ENCODE measurements at regions not wholly inside any gene's neighbourhood (a gene's known extent, or its start where the extent isn't known, plus 50 kb on each side); places are given as distances from the start of the nearest gene placed in this dataset.

DNA sequence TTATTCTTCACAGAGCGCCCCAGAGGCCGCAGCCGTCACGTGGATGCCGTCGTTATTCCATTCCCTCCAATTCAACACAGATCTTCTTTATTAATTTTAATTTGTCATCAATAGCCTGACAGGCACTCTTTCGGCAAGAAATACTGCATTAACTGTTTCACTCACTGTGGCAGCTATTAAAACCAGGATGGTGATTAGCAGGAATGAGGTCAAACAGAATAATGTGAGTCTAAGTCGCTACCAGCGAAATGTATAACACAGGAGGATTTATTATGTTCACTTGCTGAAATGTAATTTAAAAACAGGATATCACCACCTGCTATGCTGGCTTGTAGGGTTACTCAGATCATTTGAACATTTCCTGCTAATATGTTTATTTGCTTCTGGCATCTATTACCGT lies 74.2 kb upstream of the MGMT start:
- no peak for DNase-seq

DNA sequence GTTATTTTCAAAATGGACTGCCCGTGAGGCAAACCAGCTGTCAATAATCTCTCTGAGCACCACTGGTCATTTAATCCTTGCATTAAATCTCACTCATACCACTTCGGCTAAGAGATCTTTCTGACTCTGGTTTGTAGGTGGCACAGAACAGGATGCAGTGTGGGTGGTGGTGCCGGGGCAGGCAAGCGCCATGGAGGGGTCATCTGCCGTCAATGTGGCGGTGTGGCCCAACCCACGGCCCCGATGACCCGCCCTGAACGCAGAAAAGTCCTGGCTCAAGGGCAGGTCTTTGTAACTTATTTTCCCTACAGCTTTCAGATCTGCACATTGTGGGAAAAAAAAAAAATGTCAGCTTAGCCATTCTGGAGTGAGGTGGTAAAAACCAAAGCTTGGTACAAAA lies 73.2 kb upstream of the MGMT start:
- DNase-seq: no peak

DNA sequence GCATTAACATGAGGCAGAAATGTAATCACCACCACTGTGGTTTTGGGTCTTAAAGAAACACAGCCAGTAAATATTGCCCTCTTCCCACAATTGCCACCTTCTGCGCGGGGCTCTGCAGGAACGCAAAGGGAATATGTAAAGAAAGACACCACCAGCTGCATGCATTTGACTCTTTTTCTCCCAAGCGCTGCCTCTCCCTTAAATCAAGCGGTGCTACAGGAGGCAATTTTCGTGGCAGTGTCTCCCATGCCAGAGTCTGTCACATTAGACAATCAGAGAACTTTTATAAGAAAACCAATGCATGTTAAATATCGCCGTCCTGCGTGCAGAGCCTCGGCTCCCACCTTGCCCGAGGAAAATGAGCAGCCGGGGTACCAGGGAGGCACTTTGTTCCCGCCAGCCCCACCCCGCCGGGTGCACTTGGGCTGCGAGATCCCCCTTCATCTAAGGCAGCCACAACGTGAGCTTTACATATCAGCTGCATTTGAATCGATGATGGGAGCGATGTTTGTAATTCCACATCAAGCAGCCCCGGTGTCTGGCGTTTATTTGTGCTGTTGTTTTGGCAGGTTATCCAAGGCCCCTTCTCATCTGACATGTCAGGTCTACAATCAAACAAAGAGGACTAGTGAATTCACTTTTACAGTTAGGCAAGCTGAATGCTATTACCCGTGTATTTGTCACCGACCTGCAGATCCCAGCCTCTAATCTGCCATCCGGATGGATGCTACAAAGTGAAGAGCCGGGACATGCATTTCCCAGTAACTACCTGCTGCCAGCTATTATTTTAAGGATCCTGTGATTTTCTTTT lies 72.3 kb upstream of the MGMT start:
- no peak for DNase-seq

DNA sequence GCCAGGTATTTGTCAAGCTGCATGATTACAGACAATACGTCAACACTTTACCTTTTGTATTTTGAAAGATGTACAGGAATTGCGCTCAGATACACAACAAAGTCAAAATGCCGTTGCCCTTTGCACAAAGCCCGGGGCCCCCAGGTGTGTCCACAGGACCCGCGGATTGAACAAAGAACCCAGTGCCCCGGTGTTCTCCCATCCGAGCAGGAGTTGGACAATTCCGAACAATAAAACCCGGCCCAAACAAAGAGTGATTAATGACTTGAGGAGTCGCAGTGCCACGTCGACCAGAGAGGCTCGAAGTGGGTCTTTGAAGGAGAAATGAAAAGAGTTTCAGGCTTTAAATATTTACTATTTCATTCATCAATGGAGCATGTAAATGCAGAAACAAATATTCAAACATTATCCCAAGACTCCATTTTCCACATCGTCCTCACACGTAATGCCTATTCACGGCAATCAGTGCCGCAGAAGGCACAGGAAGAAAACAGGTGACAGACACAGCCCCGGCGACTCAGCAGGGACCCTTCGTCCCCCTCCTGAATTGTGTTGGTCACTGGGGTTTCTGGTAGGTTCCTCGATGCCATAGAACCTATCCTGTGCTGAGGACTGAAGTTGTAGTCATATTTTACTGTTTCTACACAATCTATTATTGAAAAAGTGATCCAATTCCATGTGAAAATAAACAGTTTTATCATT lies 70.9 kb upstream of the MGMT start:
- no peak for DNase-seq

DNA sequence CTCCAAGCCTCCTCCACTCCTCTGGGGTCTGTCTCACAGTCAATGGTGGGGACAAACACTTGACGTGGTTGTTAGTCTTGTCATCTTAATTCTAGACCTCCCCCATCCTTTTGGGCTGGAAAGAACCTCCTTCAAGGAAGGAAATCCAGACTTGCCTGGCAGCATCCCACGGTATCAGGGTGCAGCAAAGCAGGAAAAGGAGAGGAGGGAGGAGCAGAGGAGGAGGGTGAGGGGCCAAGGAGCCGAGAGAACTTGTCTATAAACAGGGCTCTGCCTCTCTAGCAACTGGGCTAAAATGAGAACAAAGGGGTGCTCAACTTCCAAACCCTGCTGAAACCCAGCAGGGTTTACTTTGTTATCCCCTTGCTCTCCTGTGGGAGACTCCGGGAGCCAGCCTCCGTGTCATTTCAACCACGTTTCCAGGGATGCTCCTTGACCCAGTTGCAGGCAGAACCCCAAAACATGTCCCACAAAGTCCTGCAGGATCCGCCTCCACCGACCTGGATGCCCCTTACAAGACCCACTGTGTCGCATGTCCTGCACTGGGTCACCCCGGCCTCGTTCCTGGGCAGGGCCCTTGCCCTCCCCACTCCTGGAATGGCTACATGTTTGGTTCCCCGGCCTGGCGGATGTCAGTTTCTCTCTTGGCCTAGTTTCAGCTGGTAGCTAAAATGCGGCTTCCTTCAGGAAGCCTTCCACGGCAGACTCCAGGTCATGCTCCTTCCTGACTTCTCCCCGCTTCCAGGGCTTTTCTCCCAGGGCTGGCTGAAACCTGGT lies 69.7 kb upstream of the MGMT start:
- DNase-seq: no peak

DNA sequence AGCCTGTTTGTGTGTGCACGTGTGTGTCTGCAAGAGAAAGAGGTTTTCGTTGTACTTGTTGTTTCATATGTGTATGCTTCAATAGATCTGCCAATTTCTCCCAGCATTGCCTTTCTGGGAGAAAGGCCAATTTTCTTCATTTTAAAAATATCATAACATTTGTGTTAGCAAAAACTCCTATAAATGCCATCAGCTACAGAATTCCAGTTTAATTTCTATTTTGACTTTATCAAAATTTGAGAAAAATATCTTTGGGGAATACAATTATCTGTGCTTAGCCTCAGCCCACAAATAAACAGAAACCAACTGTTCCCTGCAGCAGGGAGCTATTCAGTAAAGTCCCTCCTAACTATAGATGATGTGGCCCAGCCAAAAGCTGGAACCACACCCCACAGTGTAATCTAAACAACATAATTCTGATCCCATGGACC lies 68.3 kb upstream of the MGMT start:
- no peak for DNase-seq

DNA sequence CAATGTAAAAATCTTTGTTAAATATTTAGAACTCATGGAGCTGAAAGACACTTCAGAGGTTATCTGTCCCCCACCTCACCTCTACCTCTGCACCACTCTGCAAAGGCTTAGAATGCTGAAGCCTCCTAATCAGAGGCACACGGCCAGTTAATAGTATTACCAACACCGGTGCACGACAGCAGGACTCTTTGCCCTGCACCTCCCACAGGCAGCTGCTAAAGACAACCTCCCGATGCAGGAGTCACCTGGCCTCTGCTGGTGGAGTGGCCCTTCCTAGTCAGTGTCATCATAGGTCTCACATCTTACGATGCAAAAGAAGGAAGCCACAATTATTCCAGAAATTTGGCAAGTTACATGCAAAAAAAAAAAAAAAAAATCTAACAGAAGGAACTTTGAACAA lies 66.6 kb upstream of the MGMT start:
- DNase-seq: no peak

DNA sequence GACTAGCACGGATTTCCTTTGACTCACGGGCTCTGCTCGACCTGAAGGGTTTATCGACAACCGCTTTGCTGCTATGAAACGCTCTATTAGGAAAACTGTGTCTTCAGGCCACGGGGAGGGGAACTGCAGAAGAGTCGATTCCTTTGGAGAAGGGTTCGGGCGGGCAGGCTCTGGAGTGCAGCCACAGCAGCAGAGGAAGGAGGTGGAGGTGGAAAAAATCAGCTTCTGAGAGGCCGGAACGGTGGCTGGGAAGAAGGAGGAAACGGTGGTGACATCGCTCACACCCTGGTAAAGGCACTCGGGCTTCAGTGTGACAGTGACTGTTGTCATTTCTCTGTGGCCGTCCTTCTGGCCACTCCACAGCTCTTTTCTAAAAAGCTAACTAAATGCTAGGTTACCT lies 64.6 kb upstream of the MGMT start:
- no peak for DNase-seq

DNA sequence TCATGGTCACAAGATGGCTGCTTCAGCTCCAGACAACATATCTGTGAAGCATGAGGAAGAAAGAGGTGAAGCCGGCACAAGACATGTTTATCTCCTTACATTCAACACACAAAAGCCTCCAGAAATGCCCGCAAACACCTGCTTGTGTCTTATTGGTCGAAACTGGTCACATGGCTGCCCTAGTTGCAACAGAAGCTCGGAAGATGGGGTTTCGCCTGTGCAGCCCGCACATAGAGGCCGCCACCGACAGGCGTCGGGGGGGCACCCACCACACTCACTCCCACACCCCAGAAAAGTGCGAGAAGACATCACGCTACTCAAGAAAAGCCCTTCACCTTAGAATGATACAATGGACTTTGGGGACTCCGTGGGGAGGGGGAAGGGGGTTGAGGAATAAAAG lies 63.0 kb upstream of the MGMT start:
- DNase-seq: no peak

DNA sequence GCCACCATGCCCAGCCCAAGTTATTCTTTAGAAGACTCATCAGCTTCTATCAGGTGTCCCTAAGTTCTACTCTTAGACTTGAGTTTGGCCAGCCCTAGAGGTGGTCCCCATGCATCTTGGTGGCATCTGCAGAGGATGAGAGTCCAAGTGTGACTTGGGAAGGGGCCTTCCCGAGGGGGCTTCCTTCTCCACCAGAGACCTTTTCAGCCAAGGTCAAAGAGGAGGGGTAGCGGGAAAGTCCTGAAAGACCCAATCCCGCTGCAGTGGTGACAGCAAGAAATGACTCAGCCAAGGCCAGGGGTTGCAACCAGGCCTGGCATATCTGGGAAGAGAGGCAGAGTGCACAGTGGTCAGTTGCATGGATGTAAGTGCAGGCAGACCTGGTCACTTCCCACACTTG lies 61.7 kb upstream of the MGMT start:
- DNase-seq: no peak

DNA sequence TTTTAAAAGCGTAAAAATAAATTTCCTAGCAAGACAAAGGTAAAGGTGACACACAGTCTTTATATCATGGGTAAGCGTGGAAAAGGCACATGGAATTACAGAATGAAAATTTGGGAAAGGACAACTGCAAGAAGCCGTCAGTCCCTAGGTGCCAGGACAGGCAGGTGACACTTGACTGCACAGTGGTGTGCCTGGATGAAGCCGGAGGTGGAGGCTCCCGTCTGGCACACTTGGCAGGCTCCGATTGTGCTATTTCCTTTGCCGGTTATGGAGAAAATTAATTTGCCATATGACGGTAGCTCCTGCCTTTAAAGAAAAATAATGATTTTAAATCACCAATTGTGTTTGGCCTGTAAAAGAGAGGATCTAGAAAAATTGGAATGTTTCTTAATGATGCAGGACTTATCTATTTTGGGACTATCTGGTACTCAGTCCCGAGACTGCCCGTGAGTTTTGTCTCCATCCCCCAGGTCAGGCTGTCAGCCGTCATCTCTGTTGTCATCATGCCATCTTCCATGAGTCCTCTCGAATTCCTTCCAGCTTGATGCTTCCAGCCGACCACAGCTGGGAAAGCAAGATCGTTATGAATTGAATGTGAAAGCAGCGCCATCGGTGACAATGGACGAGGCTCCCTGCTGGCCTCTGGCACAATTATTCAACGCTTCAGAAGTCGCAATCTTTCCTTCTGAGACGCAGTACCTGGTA lies 56.2 kb upstream of the MGMT start:
- DNase-seq: no peak

DNA sequence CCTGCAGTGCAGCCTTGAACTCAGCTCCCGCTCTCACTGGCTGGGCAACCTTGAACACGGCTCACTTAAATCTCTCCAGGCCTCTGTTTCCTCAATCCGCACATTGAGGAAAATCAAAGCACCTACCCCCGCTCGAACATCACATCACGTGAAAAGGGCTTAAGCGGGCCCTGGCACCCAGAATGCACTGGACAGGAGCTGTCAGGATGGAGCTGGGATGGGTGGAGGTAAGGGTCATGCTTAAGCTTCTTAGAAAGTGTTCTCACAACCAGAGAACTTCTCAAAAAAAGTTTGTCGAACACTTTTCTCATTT lies 55.7 kb upstream of the MGMT start:
- DNase-seq: no peak

DNA sequence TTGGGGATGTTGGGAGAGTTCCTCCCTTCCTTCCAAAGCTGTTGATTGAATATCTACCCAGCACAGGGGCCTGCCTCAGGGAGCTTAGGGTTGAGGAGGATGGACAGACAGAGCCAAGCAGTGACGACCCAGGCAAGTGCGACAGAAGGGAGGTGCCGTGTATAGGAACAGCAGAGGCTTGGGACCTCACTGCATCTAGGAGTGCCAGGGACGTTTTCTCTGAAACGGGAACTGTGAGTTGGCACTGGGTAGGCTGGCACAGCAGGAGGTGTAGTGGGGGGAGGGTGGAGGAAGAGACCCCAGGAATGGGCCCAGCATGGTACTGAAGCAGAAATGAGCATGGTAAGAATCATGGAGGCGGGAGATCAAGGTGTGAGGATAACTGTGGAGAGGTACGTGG lies 55.3 kb upstream of the MGMT start:
- DNase-seq: no peak

DNA sequence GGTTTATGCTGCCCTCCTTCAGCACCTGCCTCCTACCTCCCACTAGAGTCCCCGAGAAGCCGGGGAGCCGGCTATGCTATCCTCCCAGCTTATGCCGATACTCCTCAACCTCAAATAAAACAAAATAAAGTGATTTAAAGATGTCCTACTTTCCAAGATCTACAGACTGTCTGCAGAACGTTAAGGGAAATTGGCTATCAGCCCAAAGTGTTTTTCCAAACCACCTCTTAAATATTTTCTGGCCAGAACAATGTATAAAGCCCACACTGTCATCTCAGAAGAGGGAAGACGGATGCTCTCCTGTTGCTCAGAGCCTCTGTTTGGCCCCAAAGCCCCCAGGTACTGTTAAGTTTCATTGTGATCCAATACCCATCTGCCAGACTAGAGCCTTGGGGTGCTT lies 54.0 kb upstream of the MGMT start:
- no peak for DNase-seq

DNA sequence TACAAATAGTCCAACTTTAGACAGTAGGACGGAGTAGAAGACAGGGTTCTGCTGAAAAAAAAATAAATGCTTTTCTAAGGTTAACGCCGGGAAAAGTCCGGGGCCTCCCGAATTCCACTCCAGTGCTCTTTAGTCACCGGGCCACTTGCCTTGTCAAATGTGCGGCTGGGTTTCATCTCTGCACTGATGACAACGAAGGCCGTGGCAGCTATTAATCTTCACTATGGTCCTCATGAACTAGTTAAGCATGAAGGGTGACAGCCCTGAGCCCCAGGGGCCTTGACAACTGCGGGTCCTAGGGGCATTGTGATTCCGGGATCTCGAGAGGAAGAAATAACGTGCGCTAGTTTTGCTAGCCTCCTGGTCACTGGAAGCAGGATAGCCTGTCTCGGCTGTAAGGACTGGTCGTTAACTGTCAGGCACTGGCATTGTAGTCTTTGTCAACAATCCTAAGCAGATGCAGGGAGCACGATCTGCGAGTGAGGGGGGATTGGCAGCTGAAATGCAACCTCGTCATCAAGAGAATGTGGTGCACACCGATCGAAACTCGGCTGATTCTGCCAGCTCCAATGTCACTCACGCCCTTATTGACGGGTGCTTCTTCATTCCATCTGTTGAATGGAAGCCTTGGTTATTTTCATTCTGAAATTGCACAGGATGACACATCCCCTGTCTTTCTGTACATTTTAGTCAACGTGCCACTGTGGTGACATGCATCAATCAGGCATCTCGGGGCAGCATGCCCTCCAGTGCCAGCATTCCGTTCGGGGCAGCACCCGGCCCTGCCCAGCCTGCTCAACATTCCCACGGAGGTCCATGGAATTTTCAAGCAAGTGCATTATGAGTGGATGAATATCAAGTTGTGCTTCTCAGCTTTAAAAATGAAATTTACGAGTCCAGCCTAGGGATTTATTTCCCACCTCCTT lies 51.6 kb upstream of the MGMT start:
- no peak for DNase-seq

DNA sequence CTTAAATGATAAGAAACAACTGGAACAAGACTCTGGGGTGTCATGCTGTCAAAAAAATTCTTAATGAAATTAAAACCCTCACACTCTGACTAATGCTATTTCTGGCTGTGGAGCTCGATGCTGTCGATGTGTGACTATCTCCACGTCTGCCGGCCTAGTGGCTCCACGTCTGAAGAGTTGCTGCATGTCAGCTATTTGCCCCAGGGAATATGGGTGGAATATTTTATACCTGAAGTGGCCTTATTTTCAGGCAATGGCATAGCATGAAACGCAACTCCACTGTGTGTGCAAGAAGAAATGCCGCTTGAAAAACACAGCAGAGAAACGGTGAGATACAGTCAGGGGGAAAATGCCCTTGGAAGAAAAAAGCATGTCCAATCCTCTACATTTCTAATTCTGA lies 50.9 kb upstream of the MGMT start:
- DNase-seq: no peak

DNA sequence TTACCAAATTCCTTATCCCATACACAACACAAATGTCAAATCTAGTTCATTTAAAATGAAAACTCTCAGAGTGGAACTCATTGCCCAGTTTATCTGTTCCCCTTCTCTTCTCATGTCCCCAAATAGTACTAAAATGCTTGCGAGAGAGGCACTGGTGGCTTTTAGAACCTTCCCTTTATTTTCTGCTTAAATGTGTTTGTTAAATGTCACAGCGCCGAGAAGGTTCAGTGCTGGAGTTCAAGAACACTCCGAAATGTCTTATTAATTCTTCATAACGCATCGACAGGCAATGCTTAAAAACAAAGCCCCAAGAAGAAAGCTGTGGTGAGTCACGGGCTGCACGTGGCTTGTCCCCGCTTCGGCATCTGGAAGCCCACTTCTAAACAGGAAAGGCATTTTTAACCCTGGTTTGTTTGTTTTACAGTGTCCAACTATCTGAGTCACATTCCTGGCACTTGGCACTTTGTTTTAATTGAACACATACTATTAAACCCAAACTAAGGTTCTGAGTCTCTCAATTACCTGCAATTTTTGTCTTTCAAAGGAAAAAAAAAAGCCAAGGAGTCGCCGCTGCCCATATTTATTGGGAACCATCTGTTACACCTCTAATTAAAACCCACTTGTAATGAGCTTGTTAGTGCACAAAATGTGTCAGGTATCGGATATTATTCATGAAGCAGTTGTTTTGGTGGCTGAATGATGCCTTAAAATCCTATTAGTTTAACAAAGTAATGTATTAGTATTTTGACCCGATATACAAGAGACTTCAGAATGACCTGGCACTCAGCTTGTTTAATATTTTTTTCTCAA lies 49.9 kb upstream of the MGMT start:
- no peak for DNase-seq
